HG03442 (cell line): ENCODE measurements at regions not wholly inside any gene's neighbourhood (a gene's known extent, or its start where the extent isn't known, plus 50 kb on each side); places are given as distances from the start of the nearest gene placed in this dataset.
A peak's percentile ranks its signal among the peaks of the same experiment; 100 is the strongest.

Experiments used
- ATAC-seq: cut with Tn5 transposase; IDR thresholded peaks from one replicate; pipeline ENCODE4 v1.9.1; 2021; ENCODE audit warnings: mild to moderate bottlenecking, moderate library complexity; ENCODE audit not compliant: unreplicated experiment

GRCh38 chr12:93318720-93319522 is 58.8 kb upstream of the NUDT4 start:
- no peak for ATAC-seq

GRCh38 chr12:93319523-93320050 is 58.1 kb upstream of the NUDT4 start:
- no peak for ATAC-seq

GRCh38 chr12:93322784-93323183 is 54.9 kb upstream of the NUDT4 start:
- no peak for ATAC-seq

GRCh38 chr12:93323625-93324329 is 53.9 kb upstream of the NUDT4 start:
- ATAC-seq, result peak; percentile 58

- ATAC-seq, result no peak
These were observed 51.9 kb upstream of the NUDT4 start for GRCh38 chr12:93325855-93326254.
